ENCODE measurements at regions not wholly inside any gene's neighbourhood (a gene's known extent, or its start where the extent isn't known, plus 50 kb on each side); places are given as distances from the start of the nearest gene placed in this dataset.

- ATAC-seq (ENCODE audit: low FRiP score) (no peak), DNase-seq (ENCODE audit: low spot score) (no peak)
- TF ChIP-seq CTCF (IDR thresholded peaks at IDR 0.05) = no peak
Measured at GRCh38 chr3:178002113-178002512, 534.1 kb upstream of the KCNMB2 start.

- DNase-seq (ENCODE audit: low spot score) (no peak), ATAC-seq (ENCODE audit: low FRiP score) (no peak)
- no peak for TF ChIP-seq CTCF (IDR thresholded peaks at IDR 0.05)
Measured at GRCh38 chr3:178003756-178004155, 532.5 kb upstream of the KCNMB2 start.

- ATAC-seq (ENCODE audit: low FRiP score) = no peak
- DNase-seq (ENCODE audit: low spot score) = no peak
- no peak for TF ChIP-seq CTCF (IDR thresholded peaks at IDR 0.05)
Measured at GRCh38 chr3:178005961-178006360, 530.3 kb upstream of the KCNMB2 start.

- DNase-seq (ENCODE audit: low spot score) = no peak
Measured at GRCh38 chr3:178010306-178010705, 525.9 kb upstream of the KCNMB2 start.

DNA sequence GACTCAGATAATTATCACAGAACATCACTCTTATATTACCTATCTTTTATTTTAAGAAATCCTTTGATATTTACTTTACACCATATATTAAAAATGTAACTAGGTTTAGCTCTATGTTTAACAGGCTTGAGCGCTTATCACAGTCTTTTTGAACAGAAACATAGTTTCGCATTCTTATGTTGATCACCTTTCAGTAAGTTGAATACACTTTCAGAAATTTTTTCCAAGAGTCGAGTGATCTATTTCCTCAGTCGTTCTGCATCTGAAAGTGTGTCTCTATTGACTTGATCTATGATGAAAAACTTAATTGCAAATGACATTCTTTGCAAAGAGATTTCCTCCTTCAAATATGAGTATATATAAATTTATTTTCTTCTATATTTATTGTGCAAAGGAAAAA lies 516.6 kb upstream of the KCNMB2 start:
- ATAC-seq (ENCODE audit: low FRiP score) (no peak), DNase-seq (ENCODE audit: low spot score) (no peak)
- TF ChIP-seq CTCF (IDR thresholded peaks at IDR 0.05) = no peak

More at GRCh38 chr3:178010306-178010705, 525.9 kb upstream of the KCNMB2 start:
- no peak for ATAC-seq (ENCODE audit: low FRiP score)
- no peak for TF ChIP-seq CTCF (IDR thresholded peaks at IDR 0.05)

- no peak for DNase-seq (ENCODE audit: low spot score)
- no peak for ATAC-seq (ENCODE audit: low FRiP score)
- no peak for TF ChIP-seq CTCF (IDR thresholded peaks at IDR 0.05)
Measured at GRCh38 chr3:178022599-178022998, 513.6 kb upstream of the KCNMB2 start.

GRCh38 chr3:178028933-178029332 lies 507.3 kb upstream of the KCNMB2 start:
- ATAC-seq (ENCODE audit: low FRiP score) (no peak), DNase-seq (ENCODE audit: low spot score) (no peak)
- TF ChIP-seq CTCF (IDR thresholded peaks at IDR 0.05) = no peak

Measured in omental fat pad (tissue), 3 donors.